ENCODE measurements at regions not wholly inside any gene's neighbourhood (a gene's known extent, or its start where the extent isn't known, plus 50 kb on each side); places are given as distances from the start of the nearest gene placed in this dataset.

DNA sequence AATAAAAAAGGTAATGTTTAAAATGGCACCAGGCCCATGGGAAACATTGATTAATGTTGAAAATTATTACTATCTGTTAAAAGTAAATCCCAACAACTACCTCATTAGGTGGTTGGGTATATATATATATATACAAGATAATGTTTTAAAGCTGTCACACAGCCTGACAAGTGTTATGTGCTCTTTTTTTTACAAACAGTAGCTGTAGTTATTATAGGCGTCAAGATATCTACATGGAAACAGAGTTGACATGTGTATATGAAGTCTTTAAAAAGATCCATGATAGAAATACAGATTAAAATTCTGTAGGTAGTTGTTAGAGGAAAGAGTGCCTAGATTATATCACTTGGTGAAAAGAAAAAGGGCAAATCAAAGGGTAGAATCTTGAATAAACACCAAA lies 279.9 kb downstream of the SLITRK6 start:
- no peak overlapping the region for H3K4me2 ChIP-seq (ENCODE audit: low read length)
- H3F3A ChIP-seq (ENCODE audit: low read length, unreplicated experiment): no peaks in the 10 kb centered on the region
- H3K9me2 ChIP-seq (replicated peaks; ENCODE audit: low read length): no peaks in the 10 kb centered on the region
- no peaks in the 10 kb centered on the region for H3K27me3 ChIP-seq (ENCODE audit: low read length)
- H3K79me2 ChIP-seq (ENCODE audit: low read length): no peaks in the 10 kb centered on the region
- no peaks in the 10 kb centered on the region; the same call in 1 of the 2 replicates for H3K9me3 ChIP-seq (ENCODE audit: low read length)
- ATAC-seq: no peak
- ChIA-PET POLR2A (ENCODE audit: unreplicated experiment) (no interaction called here), CTCF (no interaction called here)
- H2AFZ ChIP-seq (ENCODE audit: low read length): no peak overlapping the region
- no peak overlapping the region for H3K27ac ChIP-seq (ENCODE audit: low read length)
- H3K36me3 ChIP-seq (ENCODE audit: low read depth, low read length): no peaks in the 10 kb centered on the region
- DNase-seq: no peak
- BruUV-seq (replicated peaks): no TSS peak
- H3K9ac ChIP-seq (ENCODE audit: low read length): no peak overlapping the region
- intact Hi-C loops (cut with micrococcal nuclease): no loop called here
- H4K20me1 ChIP-seq (ENCODE audit: low read length): no peaks in the 10 kb centered on the region
- H3K4me1 ChIP-seq (ENCODE audit: insufficient read depth, low read length): peaks cover 18% of the 10 kb centered on the region; the same call in 1 of the 2 replicates
- TF ChIP-seq EZH2 (IDR thresholded peaks at IDR 0.05; ENCODE audit: low read length, unreplicated experiment): no peak
- no peak for TF ChIP-seq EZH2phosphoT487 (IDR thresholded peaks at IDR 0.05; ENCODE audit: borderline replicate concordance, low read length)
- TF ChIP-seq, protein P1, sequence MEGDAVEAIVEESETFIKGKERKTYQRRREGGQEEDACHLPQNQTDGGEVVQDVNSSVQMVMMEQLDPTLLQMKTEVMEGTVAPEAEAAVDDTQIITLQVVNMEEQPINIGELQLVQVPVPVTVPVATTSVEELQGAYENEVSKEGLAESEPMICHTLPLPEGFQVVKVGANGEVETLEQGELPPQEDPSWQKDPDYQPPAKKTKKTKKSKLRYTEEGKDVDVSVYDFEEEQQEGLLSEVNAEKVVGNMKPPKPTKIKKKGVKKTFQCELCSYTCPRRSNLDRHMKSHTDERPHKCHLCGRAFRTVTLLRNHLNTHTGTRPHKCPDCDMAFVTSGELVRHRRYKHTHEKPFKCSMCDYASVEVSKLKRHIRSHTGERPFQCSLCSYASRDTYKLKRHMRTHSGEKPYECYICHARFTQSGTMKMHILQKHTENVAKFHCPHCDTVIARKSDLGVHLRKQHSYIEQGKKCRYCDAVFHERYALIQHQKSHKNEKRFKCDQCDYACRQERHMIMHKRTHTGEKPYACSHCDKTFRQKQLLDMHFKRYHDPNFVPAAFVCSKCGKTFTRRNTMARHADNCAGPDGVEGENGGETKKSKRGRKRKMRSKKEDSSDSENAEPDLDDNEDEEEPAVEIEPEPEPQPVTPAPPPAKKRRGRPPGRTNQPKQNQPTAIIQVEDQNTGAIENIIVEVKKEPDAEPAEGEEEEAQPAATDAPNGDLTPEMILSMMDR (conservative IDR thresholded peaks at IDR 0.05; ENCODE audit: low read depth, low read length): no peak
- H3K4me3 ChIP-seq (ENCODE audit: low read length): no peak overlapping the region

DNA sequence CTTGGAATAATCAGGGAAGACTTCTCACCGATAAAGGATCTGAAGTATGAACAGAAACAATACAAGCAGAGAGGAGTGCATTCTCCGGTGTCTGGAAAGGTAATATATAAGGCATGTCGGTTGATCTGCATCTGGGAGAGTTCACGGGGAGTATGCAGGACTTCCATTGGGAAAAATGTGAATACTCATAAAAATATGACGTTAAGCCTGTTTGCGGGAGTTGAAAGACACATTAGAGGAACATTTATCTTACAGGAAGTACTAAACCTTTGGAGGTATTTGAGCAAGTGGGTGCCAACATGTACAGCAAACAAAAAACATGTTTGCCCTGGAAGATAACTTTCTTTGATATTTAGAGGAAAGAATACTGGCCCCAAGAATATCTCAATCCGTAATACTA lies 286.8 kb downstream of the SLITRK6 start:
- H3F3A ChIP-seq (ENCODE audit: low read length, unreplicated experiment): no peaks in the 10 kb centered on the region
- POLR2A ChIA-PET (ENCODE audit: unreplicated experiment): no interaction called here
- H4K20me1 ChIP-seq (ENCODE audit: low read length): no peaks in the 10 kb centered on the region
- H3K79me2 ChIP-seq (ENCODE audit: low read length): no peaks in the 10 kb centered on the region
- no peaks in the 10 kb centered on the region for H3K9me2 ChIP-seq (replicated peaks; ENCODE audit: low read length)
- H3K36me3 ChIP-seq (ENCODE audit: low read depth, low read length): no peaks in the 10 kb centered on the region
- H3K27ac ChIP-seq (ENCODE audit: low read length): no peak overlapping the region
- DNase-seq (peak; percentile 51), ATAC-seq (no peak)
- no peaks in the 10 kb centered on the region; the same call in 1 of the 2 replicates for H3K9me3 ChIP-seq (ENCODE audit: low read length)
- H2AFZ ChIP-seq (ENCODE audit: low read length): no peak overlapping the region
- BruUV-seq (replicated peaks): no TSS peak
- intact Hi-C loops (cut with micrococcal nuclease): no loop called here
- no peak overlapping the region for H3K9ac ChIP-seq (ENCODE audit: low read length)
- TF ChIP-seq, protein P1 (conservative IDR thresholded peaks at IDR 0.05; ENCODE audit: low read depth, low read length): no peak
- TF ChIP-seq EZH2 (IDR thresholded peaks at IDR 0.05; ENCODE audit: low read length, unreplicated experiment) (no peak), EZH2phosphoT487 (IDR thresholded peaks at IDR 0.05; ENCODE audit: borderline replicate concordance, low read length) (no peak)
- CTCF ChIA-PET: no interaction called here
- H3K27me3 ChIP-seq (ENCODE audit: low read length): no peaks in the 10 kb centered on the region
- peaks cover 30% of the 10 kb centered on the region for H3K4me1 ChIP-seq (ENCODE audit: insufficient read depth, low read length)
- no peak overlapping the region for H3K4me3 ChIP-seq (ENCODE audit: low read length)
- no peak overlapping the region for H3K4me2 ChIP-seq (ENCODE audit: low read length)

DNA sequence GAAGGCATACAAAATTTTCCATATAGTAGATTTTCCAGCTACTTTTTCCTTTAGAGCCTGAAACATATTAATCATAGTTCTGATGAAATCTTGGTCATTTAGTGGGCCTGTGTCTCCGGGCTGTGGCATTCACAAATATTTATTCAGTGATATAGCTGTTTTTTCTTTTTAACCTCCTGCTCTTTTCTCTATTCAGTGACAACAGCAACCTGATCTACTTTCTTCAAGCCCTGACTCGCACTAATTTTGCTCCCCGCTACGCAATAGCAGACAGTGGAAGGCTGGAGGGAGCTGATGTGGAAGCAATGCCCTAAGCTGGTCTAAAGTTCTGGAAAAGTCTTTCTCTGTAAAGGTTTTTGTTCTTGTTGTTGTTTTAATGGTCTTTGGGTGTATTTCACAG lies 289.7 kb downstream of the SLITRK6 start:
- peak; percentile 93 for ATAC-seq
- Histone ChIP-seq H3F3A (ENCODE audit: low read length, unreplicated experiment) (peaks cover under 1% of the 10 kb centered on the region), H3K4me3 (ENCODE audit: low read length) (no peak overlapping the region), H3K27ac (ENCODE audit: low read length) (peak overlapping the region; percentile 61), H3K36me3 (ENCODE audit: low read depth, low read length) (no peaks in the 10 kb centered on the region), H3K27me3 (ENCODE audit: low read length) (no peaks in the 10 kb centered on the region), H3K4me2 (ENCODE audit: low read length) (peak overlapping the region; percentile 57), H3K9me2 (replicated peaks; ENCODE audit: low read length) (no peaks in the 10 kb centered on the region), H3K79me2 (ENCODE audit: low read length) (no peaks in the 10 kb centered on the region), H3K9ac (ENCODE audit: low read length) (0 out of 2 replicates have a peak overlapping the region, but pooled peaks have one; percentile 10), H3K9me3 (ENCODE audit: low read length) (no peaks in the 10 kb centered on the region), H3K4me1 (ENCODE audit: insufficient read depth, low read length) (peaks cover 41% of the 10 kb centered on the region), H4K20me1 (ENCODE audit: low read length) (no peaks in the 10 kb centered on the region), H2AFZ (ENCODE audit: low read length) (peak overlapping the region; percentile 43; the same call in 1 of the 2 replicates)
- TF ChIP-seq EZH2 (IDR thresholded peaks at IDR 0.05; ENCODE audit: low read length, unreplicated experiment): no peak
- no peak for TF ChIP-seq EZH2phosphoT487 (IDR thresholded peaks at IDR 0.05; ENCODE audit: borderline replicate concordance, low read length)
- TF ChIP-seq, protein P1 (conservative IDR thresholded peaks at IDR 0.05; ENCODE audit: low read depth, low read length): no peak
- BruUV-seq (replicated peaks): no TSS peak
- intact Hi-C loops (cut with micrococcal nuclease): loop anchor here (5.0 to 10.0 kb wide), 3 partner anchors 135 to 585 kb away; partner anchors contain the start of gene SLITRK6
- CTCF ChIA-PET: interaction anchor here (0.6 kb wide), 1 partner anchor 199 kb away, joined by 3 read pairs; no protein-coding TSS in a partner anchor
- POLR2A ChIA-PET (ENCODE audit: unreplicated experiment): no interaction called here
- DNase-seq: peak; percentile 69
